ENCODE measurements at regions not wholly inside any gene's neighbourhood (a gene's known extent, or its start where the extent isn't known, plus 50 kb on each side); places are given as distances from the start of the nearest gene placed in this dataset.

DNA sequence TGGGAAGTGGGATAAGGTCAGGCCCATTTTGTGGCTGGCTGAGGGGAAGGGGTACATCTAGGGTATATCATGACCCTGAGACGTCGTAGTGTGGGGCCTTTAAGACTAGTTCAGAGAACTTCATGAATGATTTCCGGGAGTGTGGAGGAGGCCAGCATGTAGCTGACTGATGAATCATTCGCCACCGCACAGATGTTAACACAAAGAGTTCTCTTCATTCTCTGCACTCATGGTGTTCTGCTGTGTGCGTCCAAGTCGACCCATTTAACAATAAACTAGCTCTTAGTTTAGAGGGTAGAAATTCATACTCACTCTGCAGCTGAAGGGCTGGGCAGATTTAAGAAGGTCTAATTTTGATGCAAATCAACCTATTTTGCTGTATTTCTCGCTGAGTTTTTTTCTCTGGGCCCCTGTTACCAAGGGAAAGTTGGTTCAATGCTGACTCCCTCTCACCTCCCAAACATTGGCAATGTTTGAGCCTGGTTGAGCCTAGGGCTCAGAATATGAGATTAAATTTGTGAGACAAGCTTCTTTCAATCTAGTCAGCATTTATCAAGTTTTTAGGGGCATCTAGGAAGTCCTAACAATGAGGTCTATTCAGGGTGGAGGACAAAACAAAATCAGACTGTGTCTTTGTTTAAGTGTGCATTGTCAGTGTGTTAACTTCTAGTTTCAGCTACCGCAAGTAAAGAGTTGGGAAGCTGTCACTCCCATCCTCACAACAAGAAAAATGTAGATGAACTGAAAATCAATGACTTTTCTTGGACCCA is 106.8 kb upstream of the CBLN4 start:
- no peak overlapping the region for H3K4me3 Mint-ChIP-seq

DNA sequence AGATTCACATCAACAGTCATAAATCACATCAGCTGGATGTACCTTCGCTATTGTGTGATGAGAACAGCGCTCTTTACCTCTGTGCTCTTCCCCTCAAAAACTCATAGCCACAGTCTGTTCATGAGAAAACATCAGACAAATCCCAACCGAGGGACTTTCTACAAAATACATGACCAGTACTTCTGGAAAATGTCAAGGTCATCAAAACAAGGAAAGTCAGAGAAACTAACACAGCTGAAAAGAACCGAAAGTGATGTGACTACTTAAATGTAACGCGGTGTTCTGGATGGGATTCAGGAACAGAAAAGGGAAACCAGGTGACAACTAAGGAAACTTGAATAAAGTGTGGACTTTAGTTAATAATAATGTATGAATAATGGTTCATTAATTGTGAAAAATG is 112.0 kb upstream of the CBLN4 start:
- Histone ChIP-seq H3K27me3 (ENCODE audit: insufficient read depth, low read length) (no peaks in the 10 kb centered on the region), H3K36me3 (ENCODE audit: insufficient read depth, low read length) (no peaks in the 10 kb centered on the region), H3K4me3 (ENCODE audit: low read length in 2 of 2) (no peak overlapping the region), H3K9me3 (ENCODE audit: control insufficient read depth in 1 of 2, low read length in 2 of 2) (no peaks in the 10 kb centered on the region), H3K4me1 (ENCODE audit: insufficient read depth, low read length) (no peaks in the 10 kb centered on the region), H3K27ac (ENCODE audit: low read depth, low read length) (no peak overlapping the region)
- H3K36me3 Mint-ChIP-seq: no peaks in the 10 kb centered on the region
- ChIA-PET CTCF (ENCODE audit: partially characterized antibody) (no interaction called here), POLR2A (ENCODE audit: partially characterized antibody) (no interaction called here)
- H3K27me3 Mint-ChIP-seq: no peaks in the 10 kb centered on the region
- H3K27ac Mint-ChIP-seq: no peak overlapping the region
- H3K4me3 Mint-ChIP-seq: no peak overlapping the region
- peaks cover 0 to 15% (median 2%) of the 10 kb centered on the region in 8 donors for H3K9me3 Mint-ChIP-seq
- peaks cover 0 to 1% (median 0%) of the 10 kb centered on the region in 4 donors for H3K4me1 Mint-ChIP-seq
- intact Hi-C loops (cut with micrococcal nuclease): no loop called here
- DNase-seq: no peak

More for the DNA sequence above, 106.8 kb upstream of the CBLN4 start:
- ChIA-PET CTCF (ENCODE audit: partially characterized antibody) (no interaction called here), POLR2A (ENCODE audit: partially characterized antibody) (no interaction called here)
- no peaks in the 10 kb centered on the region for H3K4me1 Mint-ChIP-seq
- H3K4me1 ChIP-seq (ENCODE audit: insufficient read depth, low read length): no peaks in the 10 kb centered on the region
- DNase-seq: no peak
- no peaks in the 10 kb centered on the region for H3K27me3 Mint-ChIP-seq
- H3K36me3 Mint-ChIP-seq: no peaks in the 10 kb centered on the region
- no peaks in the 10 kb centered on the region for H3K27me3 ChIP-seq (ENCODE audit: insufficient read depth, low read length)
- H3K9me3 ChIP-seq (ENCODE audit: control insufficient read depth in 1 of 2, low read length in 2 of 2): no peaks in the 10 kb centered on the region
- H3K27ac ChIP-seq (ENCODE audit: low read depth, low read length): no peak overlapping the region
- H3K27ac Mint-ChIP-seq: no peak overlapping the region
- no peak overlapping the region for H3K4me3 ChIP-seq (ENCODE audit: low read length in 2 of 2)
- no peaks in the 10 kb centered on the region for H3K36me3 ChIP-seq (ENCODE audit: insufficient read depth, low read length)
- intact Hi-C loops (cut with micrococcal nuclease): no loop called here
- peaks cover 0 to 15% (median 4%) of the 10 kb centered on the region in 8 donors for H3K9me3 Mint-ChIP-seq

DNA sequence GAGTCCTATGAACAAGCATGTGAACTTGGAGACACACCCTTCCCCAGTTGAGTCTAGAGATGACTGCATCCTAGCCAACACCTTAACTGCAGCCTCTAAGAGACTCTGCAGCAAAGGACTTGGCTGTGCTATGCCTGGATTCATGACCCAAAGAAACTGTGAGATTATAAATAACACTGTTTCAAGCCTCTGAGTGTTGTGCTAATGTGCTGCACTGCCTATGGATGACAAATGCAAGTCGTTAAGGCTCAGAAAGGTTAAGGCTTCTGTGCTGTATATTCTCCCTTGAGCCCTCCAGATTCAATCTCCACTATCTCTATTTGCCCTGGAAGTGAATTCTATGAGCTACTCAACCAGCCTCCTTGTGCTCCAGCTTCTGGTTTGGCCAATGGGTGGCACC is 116.5 kb upstream of the CBLN4 start:
- CTCF ChIA-PET (ENCODE audit: partially characterized antibody): no interaction called here
- H3K4me3 Mint-ChIP-seq: no peak overlapping the region
- intact Hi-C loops (cut with micrococcal nuclease): no loop called here
- no peaks in the 10 kb centered on the region for H3K4me1 ChIP-seq (ENCODE audit: insufficient read depth, low read length)
- no peaks in the 10 kb centered on the region for H3K9me3 ChIP-seq (ENCODE audit: control insufficient read depth in 1 of 2, low read length in 2 of 2)
- H3K27ac Mint-ChIP-seq: no peak overlapping the region
- no peaks in the 10 kb centered on the region for H3K27me3 ChIP-seq (ENCODE audit: insufficient read depth, low read length)
- POLR2A ChIA-PET (ENCODE audit: partially characterized antibody): no interaction called here
- H3K4me1 Mint-ChIP-seq: peaks cover 0 to 1% (median 0%) of the 10 kb centered on the region in 4 donors
- no peak overlapping the region for H3K27ac ChIP-seq (ENCODE audit: low read depth, low read length)
- H3K4me3 ChIP-seq (ENCODE audit: low read length in 2 of 2): no peak overlapping the region
- H3K27me3 Mint-ChIP-seq: no peaks in the 10 kb centered on the region
- H3K36me3 Mint-ChIP-seq: no peaks in the 10 kb centered on the region
- H3K36me3 ChIP-seq (ENCODE audit: insufficient read depth, low read length): no peaks in the 10 kb centered on the region
- no peak for DNase-seq
- H3K9me3 Mint-ChIP-seq: peaks cover 0 to 7% (median 3%) of the 10 kb centered on the region in 8 donors

DNA sequence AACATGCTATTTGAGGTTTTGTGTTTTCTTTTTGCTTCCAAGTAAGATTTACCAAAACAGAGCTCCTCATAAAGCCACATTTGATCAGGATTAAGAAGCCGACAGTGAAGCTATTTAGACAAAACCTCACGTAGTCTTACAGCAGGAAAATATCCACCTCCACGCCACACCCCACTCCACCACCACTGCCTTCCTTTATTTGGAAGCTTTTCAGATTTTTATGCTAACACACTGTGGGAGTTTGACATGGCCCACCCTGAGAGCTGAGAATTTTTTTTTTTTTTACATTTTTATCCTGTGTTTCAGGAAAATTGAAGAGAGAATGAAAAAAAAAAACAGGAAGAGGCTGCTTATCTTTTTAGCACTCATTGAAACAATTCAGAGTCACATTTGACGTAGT is 104.8 kb upstream of the MC3R start:
- no peak overlapping the region for H3K27ac Mint-ChIP-seq
- CTCF ChIA-PET (ENCODE audit: partially characterized antibody): no interaction called here
- H3K27me3 Mint-ChIP-seq: peaks cover 0 to 5% of the 10 kb centered on the region in 2 donors

DNA sequence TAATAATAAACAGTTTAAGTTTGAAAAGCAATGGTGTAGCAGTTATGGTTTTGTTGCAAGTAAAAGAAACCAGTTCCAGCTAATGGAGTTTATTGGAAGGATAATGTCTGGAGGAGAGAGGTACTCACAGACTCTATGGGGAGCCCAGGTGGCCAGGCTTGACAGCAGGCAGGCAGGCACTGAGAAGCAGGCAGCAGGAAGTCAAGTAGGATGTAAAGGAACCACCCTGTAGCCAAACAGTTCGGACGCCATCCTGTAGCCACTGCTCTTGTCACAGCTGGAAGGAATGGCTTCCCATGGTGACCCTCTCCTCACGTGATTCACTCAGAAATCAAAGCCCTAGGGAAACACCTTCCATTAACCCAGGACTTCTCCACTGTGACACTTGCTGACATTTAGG is 96.7 kb upstream of the MC3R start:
- H3K4me1 Mint-ChIP-seq: no peaks in the 10 kb centered on the region
- Histone ChIP-seq H3K4me3 (ENCODE audit: low read length in 2 of 2) (no peak overlapping the region), H3K27me3 (ENCODE audit: insufficient read depth, low read length) (no peaks in the 10 kb centered on the region), H3K27ac (ENCODE audit: low read depth, low read length) (no peak overlapping the region), H3K9me3 (ENCODE audit: control insufficient read depth in 1 of 2, low read length in 2 of 2) (no peaks in the 10 kb centered on the region), H3K4me1 (ENCODE audit: insufficient read depth, low read length) (no peaks in the 10 kb centered on the region), H3K36me3 (ENCODE audit: insufficient read depth, low read length) (no peaks in the 10 kb centered on the region)
- no peak for DNase-seq
- no peak overlapping the region for H3K27ac Mint-ChIP-seq
- peaks cover 0 to 7% of the 10 kb centered on the region in 2 donors for H3K27me3 Mint-ChIP-seq
- intact Hi-C loops (cut with micrococcal nuclease): no loop called here
- POLR2A ChIA-PET (ENCODE audit: partially characterized antibody): no interaction called here
- no peaks in the 10 kb centered on the region for H3K36me3 Mint-ChIP-seq
- H3K4me3 Mint-ChIP-seq: no peak overlapping the region
- CTCF ChIA-PET (ENCODE audit: partially characterized antibody): no interaction called here
- H3K9me3 Mint-ChIP-seq: peaks cover 0 to 7% (median under 1%) of the 10 kb centered on the region in 8 donors

More for the DNA sequence above, 104.8 kb upstream of the MC3R start:
- Histone ChIP-seq H3K9me3 (ENCODE audit: control insufficient read depth in 1 of 2, low read length in 2 of 2) (no peaks in the 10 kb centered on the region), H3K36me3 (ENCODE audit: insufficient read depth, low read length) (no peaks in the 10 kb centered on the region), H3K4me3 (ENCODE audit: low read length in 2 of 2) (no peak overlapping the region), H3K27ac (ENCODE audit: low read depth, low read length) (no peak overlapping the region), H3K4me1 (ENCODE audit: insufficient read depth, low read length) (no peaks in the 10 kb centered on the region), H3K27me3 (ENCODE audit: insufficient read depth, low read length) (no peaks in the 10 kb centered on the region)
- Mint-ChIP-seq H3K36me3 (no peaks in the 10 kb centered on the region), H3K9me3 (peaks cover 0 to 20% (median 10%) of the 10 kb centered on the region in 8 donors), H3K4me1 (no peaks in the 10 kb centered on the region), H3K4me3 (no peak overlapping the region)
- intact Hi-C loops (cut with micrococcal nuclease): no loop called here
- POLR2A ChIA-PET (ENCODE audit: partially characterized antibody): no interaction called here
- no peak for DNase-seq

DNA sequence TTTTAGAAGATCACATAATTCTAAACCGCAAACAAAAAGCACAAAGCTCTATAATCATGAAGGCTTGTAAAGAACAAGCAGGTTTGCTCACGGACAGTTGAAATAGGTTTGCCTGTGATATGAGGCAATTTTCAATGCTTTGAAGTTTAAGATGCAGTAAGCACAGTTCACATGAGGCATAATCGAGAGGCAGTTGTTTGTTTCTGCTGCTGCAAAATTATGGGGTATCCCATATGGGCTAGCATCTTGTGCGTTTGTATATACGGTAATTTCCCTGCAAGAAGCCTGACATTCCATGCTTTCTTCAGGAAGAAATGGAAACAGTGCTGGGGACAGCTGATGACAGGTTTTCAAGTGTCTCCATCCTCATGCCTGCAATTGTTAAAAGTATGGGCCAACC is 94.6 kb upstream of the MC3R start:
- Mint-ChIP-seq H3K9me3 (peaks cover 0 to 7% (median 0%) of the 10 kb centered on the region in 8 donors), H3K27ac (no peak overlapping the region), H3K4me3 (no peak overlapping the region), H3K27me3 (peaks cover 0 to 3% of the 10 kb centered on the region in 2 donors), H3K36me3 (no peaks in the 10 kb centered on the region), H3K4me1 (no peaks in the 10 kb centered on the region)
- POLR2A ChIA-PET (ENCODE audit: partially characterized antibody): no interaction called here
- Histone ChIP-seq H3K27ac (ENCODE audit: low read depth, low read length) (no peak overlapping the region), H3K9me3 (ENCODE audit: control insufficient read depth in 1 of 2, low read length in 2 of 2) (no peaks in the 10 kb centered on the region), H3K4me3 (ENCODE audit: low read length in 2 of 2) (no peak overlapping the region), H3K4me1 (ENCODE audit: insufficient read depth, low read length) (no peaks in the 10 kb centered on the region), H3K36me3 (ENCODE audit: insufficient read depth, low read length) (no peaks in the 10 kb centered on the region), H3K27me3 (ENCODE audit: insufficient read depth, low read length) (no peaks in the 10 kb centered on the region)
- intact Hi-C loops (cut with micrococcal nuclease): no loop called here
- CTCF ChIA-PET (ENCODE audit: partially characterized antibody): no interaction called here
- DNase-seq: no peak

DNA sequence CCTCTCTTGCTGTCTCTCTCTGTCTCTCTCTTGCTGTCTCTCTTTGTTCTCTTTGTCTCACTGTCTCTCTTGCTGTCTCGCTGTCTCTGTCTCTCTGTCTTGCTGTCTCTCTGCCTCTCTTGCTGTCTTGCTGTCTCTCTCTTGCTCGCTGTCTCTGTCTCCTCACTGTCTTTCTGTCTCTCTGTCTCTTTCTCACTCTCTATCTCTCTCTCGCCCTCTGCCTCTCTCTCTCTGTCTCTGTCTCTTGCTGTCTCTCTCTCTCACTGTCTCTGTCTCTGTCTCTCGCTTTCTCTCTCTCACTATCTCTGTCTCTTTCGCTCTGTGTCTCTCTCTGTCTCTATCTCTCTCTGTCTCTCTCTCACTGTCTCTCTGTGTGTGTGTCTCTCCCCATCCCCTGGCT is 92.9 kb upstream of the MC3R start:
- H3K9me3 Mint-ChIP-seq: peaks cover 0 to 7% (median 0%) of the 10 kb centered on the region in 8 donors
- Histone ChIP-seq H3K27me3 (ENCODE audit: insufficient read depth, low read length) (no peaks in the 10 kb centered on the region), H3K9me3 (ENCODE audit: control insufficient read depth in 1 of 2, low read length in 2 of 2) (no peaks in the 10 kb centered on the region), H3K4me3 (ENCODE audit: low read length in 2 of 2) (no peak overlapping the region), H3K4me1 (ENCODE audit: insufficient read depth, low read length) (no peaks in the 10 kb centered on the region), H3K36me3 (ENCODE audit: insufficient read depth, low read length) (no peaks in the 10 kb centered on the region), H3K27ac (ENCODE audit: low read depth, low read length) (no peak overlapping the region)
- H3K4me3 Mint-ChIP-seq: no peak overlapping the region
- DNase-seq: no peak
- POLR2A ChIA-PET (ENCODE audit: partially characterized antibody): no interaction called here
- intact Hi-C loops (cut with micrococcal nuclease): no loop called here
- H3K4me1 Mint-ChIP-seq: no peaks in the 10 kb centered on the region
- H3K27me3 Mint-ChIP-seq: peaks cover 0 to 3% of the 10 kb centered on the region in 2 donors
- H3K36me3 Mint-ChIP-seq: no peaks in the 10 kb centered on the region
- H3K27ac Mint-ChIP-seq: peak overlapping the region in 1 of 7 donors; percentile 10
- CTCF ChIA-PET (ENCODE audit: partially characterized antibody): no interaction called here
